GM12878 (cell line): ENCODE measurements at regions not wholly inside any gene's neighbourhood (a gene's known extent, or its start where the extent isn't known, plus 50 kb on each side); places are given as distances from the start of the nearest gene placed in this dataset.

ENCODE experiments used
- BACH1 ChIP-seq: fragments of 450-650 bp; IDR thresholded peaks from 2 replicates; pipeline ENCODE4 v1.6.1; 2017; ENCODE audit warnings: mild to moderate bottlenecking, borderline replicate concordance
- CHD1 ChIP-seq: IDR thresholded peaks from 2 replicates; pipeline ENCODE4 v1.6.1; 2012; ENCODE audit warnings: low read depth, low read length, improper control_type of control experiment
- ESRRA ChIP-seq: IDR thresholded peaks from 2 replicates; pipeline ENCODE4 v1.6.1; 2012; ENCODE audit warnings: mild to moderate bottlenecking, low read length, improper control_type of control experiment
- RCOR1 ChIP-seq: conservative IDR thresholded peaks from 2 replicates; pipeline ENCODE4 v1.6.1; 2012; ENCODE audit warnings: low read depth, low read length, improper control_type of control experiment
- TCF3 ChIP-seq: IDR thresholded peaks from 2 replicates; pipeline ENCODE4 v1.6.1; 2012; ENCODE audit warnings: low read depth, mild to moderate bottlenecking, low read length, borderline replicate concordance; ENCODE audit not compliant: insufficient read depth
- YBX1 ChIP-seq: fragments of 450-650 bp; IDR thresholded peaks from 2 replicates; pipeline ENCODE4 v1.6.1; 2016; ENCODE audit warnings: antibody characterized with exemption
- ZNF207 ChIP-seq: fragments of 450-650 bp; IDR thresholded peaks from 2 replicates; pipeline ENCODE4 v1.6.1; 2014; ENCODE audit warnings: antibody characterized with exemption, mild to moderate bottlenecking, borderline replicate concordance
- ZNF24 ChIP-seq: fragments of 450-650 bp; IDR thresholded peaks from 2 replicates; pipeline ENCODE4 v1.6.1; 2017; ENCODE audit warnings: antibody characterized with exemption, mild to moderate bottlenecking
- TF ChIP-seq, protein P1 (sequence below): IDR thresholded peaks from 2 replicates; pipeline ENCODE4 v1.6.1; 2011; ENCODE audit warnings: low read depth, low read length, improper control_type of control experiment, borderline replicate concordance
- TF ChIP-seq, protein P2 (sequence below): fragments of 450-650 bp; IDR thresholded peaks from 2 replicates; pipeline ENCODE4 v1.6.1; 2017; ENCODE audit warnings: low read depth, mild to moderate bottlenecking, moderate library complexity
- TF ChIP-seq, protein P3 (sequence below): IDR thresholded peaks from 2 replicates; pipeline ENCODE4 v1.6.1; 2012; ENCODE audit warnings: low read depth, low read length, improper control_type of control experiment

DNA sequence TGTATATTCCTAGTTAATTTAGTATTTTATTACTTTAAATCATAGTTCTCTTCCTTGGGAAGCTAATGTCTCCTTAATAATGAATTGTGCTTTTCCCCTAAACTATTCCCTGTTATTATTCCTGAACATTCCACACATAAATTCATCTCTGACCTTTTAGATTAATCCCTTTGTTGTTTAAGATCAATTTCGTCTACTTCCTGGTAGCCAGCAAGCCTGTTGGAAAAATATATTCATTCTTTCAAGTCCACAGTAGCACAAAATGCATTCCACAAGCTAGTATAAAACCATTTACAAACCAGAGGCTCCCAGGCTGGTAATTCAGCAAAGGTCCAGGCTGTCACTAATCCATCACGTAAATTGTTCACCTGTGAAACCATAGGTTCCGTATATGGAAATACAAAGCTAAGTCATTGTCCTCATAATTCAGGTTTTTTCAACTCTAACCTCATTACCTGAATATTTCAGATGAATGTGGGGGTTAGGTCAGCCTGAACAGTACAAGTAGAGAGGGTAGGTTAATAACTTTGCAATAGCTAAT, 232.7 kb downstream of the SEC23A start (continued):
- TF ChIP-seq RCOR1, result no peak
- TF ChIP-seq CHD1, result no peak
- no peak for TF ChIP-seq TCF3
- TF ChIP-seq BACH1, result no peak
- TF ChIP-seq, protein P1, sequence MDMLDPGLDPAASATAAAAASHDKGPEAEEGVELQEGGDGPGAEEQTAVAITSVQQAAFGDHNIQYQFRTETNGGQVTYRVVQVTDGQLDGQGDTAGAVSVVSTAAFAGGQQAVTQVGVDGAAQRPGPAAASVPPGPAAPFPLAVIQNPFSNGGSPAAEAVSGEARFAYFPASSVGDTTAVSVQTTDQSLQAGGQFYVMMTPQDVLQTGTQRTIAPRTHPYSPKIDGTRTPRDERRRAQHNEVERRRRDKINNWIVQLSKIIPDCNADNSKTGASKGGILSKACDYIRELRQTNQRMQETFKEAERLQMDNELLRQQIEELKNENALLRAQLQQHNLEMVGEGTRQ, result no peak
- no peak for TF ChIP-seq ESRRA
- TF ChIP-seq, protein P2, sequence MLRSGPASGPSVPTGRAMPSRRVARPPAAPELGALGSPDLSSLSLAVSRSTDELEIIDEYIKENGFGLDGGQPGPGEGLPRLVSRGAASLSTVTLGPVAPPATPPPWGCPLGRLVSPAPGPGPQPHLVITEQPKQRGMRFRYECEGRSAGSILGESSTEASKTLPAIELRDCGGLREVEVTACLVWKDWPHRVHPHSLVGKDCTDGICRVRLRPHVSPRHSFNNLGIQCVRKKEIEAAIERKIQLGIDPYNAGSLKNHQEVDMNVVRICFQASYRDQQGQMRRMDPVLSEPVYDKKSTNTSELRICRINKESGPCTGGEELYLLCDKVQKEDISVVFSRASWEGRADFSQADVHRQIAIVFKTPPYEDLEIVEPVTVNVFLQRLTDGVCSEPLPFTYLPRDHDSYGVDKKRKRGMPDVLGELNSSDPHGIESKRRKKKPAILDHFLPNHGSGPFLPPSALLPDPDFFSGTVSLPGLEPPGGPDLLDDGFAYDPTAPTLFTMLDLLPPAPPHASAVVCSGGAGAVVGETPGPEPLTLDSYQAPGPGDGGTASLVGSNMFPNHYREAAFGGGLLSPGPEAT, result no peak
- TF ChIP-seq ZNF207, result no peak
- TF ChIP-seq, protein P3, sequence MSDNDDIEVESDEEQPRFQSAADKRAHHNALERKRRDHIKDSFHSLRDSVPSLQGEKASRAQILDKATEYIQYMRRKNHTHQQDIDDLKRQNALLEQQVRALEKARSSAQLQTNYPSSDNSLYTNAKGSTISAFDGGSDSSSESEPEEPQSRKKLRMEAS, result no peak
- no peak for TF ChIP-seq YBX1
- no peak for TF ChIP-seq ZNF24
